Heart right ventricle (tissue), 16 donors: ENCODE measurements at regions not wholly inside any gene's neighbourhood (a gene's known extent, or its start where the extent isn't known, plus 50 kb on each side); places are given as distances from the start of the nearest gene placed in this dataset.
"Not testable (repeated sequence)": the region's sequence is repeated elsewhere in the genome, so short reads cannot be mapped to it uniquely, and the experiment has no call there.

ENCODE experiments used
- ATAC-seq, 8 donors: fragments of 200-7000 bp; cut with Tn5 transposase; one replicate each; pipeline ENCODE4 v1.9.1; 2020; ENCODE audit warnings: mild to moderate bottlenecking in 8 of 8, moderate library complexity in 8 of 8, moderate number of reproducible peaks in 1 of 8
- DNase-seq, 2 donors: peaks; one replicate each; pipeline ENCODE4 v3.0.0-alpha.2; 2020
- H3K27ac ChIP-seq, 10 donors: fragments of 200-600 bp; sonication (generic) in 2 of 10; one replicate each; pipeline versions ENCODE4 v1.5.0 to v1.8.0; 2020 to 2022; ENCODE audit warnings: mild to moderate bottlenecking in 3 of 10
- H3K27me3 ChIP-seq, 7 donors: fragments of 200-600 bp; one replicate each; pipeline ENCODE4 v1.8.0; 2021 to 2022; ENCODE audit warnings: mild to moderate bottlenecking in 2 of 7
- H3K36me3 ChIP-seq, 9 donors: fragments of 200-600 bp; sonication (generic) in 1 of 9; one replicate each; pipeline versions ENCODE4 v1.5.0 to v1.8.0; 2020 to 2022; ENCODE audit warnings: mild to moderate bottlenecking in 2 of 9
- H3K4me1 ChIP-seq, 9 donors: fragments of 200-600 bp; sonication (generic) in 1 of 9; one replicate each; pipeline versions ENCODE4 v1.5.0 to v1.8.0; 2020 to 2022; ENCODE audit warnings: mild to moderate bottlenecking in 4 of 9
- H3K4me3 ChIP-seq, 10 donors: fragments of 200-600 bp; sonication (generic) in 2 of 10; one replicate each; pipeline versions ENCODE4 v1.5.0 to v1.8.0; 2020 to 2022; ENCODE audit warnings: mild to moderate bottlenecking in 7 of 10, moderate library complexity in 2 of 10
- H3K9me3 ChIP-seq, 11 donors: fragments of 200-600 bp in 10 of 11; sonication (generic) in 2 of 11; one replicate each; pipeline versions ENCODE4 v1.5.0 to v1.8.0; 2013 to 2022; ENCODE audit warnings: mild to moderate bottlenecking in 2 of 11, control low read depth in 1 of 11, moderate library complexity in 1 of 11
- CTCF ChIP-seq, 9 donors: fragments of 200-600 bp; sonication (generic) in 2 of 9; IDR thresholded peaks; one replicate each; pipeline versions ENCODE4 v1.5.0 to v1.8.0; 2021 to 2022; ENCODE audit warnings: antibody characterized with exemption in 9 of 9, mild to moderate bottlenecking in 5 of 9, moderate library complexity in 1 of 9
- WGBS, 2 donors: extraction: QIAGEN DNeasy Blood & Tissue Kit; methylation state at CpG; one replicate each; pipeline ENCODE4 v1.1.7; 2013; ENCODE audit warnings: inconsistent platforms in 1 of 2; 5-methylcytosine and 5-hydroxymethylcytosine counted together
- intact Hi-C, 10 donors: fragments of 100-400 bp; cut with DNase I; formaldehyde crosslinking; loops; one replicate each; pipeline versions ENCODE4 v1.11.1 to v1.14.2; 2022
- donor health status: Arrhythmogenic right ventricular cardiomyopathy.
- donor health status: ischemic (EF 13 %, LVEDD 7.1; RV severe dilation, severe dysfunction).
- donor health status: healthy with polysubstance abuse.
- donor health status: DM: no; HTN: yes; CAD: no.
- donor health status: DM: no; HTN: no; CAD: no.
- donor health status: ischemic (EF 25% LVEDD 6.9; RV normal size, moderate dysfunction).
- donor health status: ischemic (EF 25% LVEDD 5.7; RV mildly dilated, moderate dysfunction).
- donor health status: healthy.
- donor health status: DM: yes; HTN: yes; CAD: no.
- donor health status: Ischemic cardiomyopathy.
- donor health status: ischemic (EF 35%, LVEDD 5.7; RV mildly dilated, moderate dysfunction).
- donor health status: nonischemic (EF 11% LVEDD 7.7; RV severe dilation, severe dysfunction).
- donor health status: DM: yes; HTN: yes; CAD: no.
- donor health status: PGD.
- donor health status: ischemic (EF 29% LVEDD 5.4; RV normal size, mild dysfunction).
- donor health status: nonischemic (EF 23%, LVEDD 6.1; RV moderate dilation, normal function).

GRCh38 chr5:107744418-107745330 lies 73.9 kb upstream of the EFNA5 start:
- no peaks in the 10 kb centered on the region for H3K36me3 ChIP-seq
- DNase-seq (no peak), ATAC-seq (no peak)
- H3K4me3 ChIP-seq: no peak overlapping the region
- no peaks in the 10 kb centered on the region for H3K27me3 ChIP-seq
- intact Hi-C loops: no loop called here
- 75 to 77% methylated on average over 5 of the region's 5 CpGs for WGBS, 2 donors
- no peak for TF ChIP-seq CTCF (IDR thresholded peaks at IDR 0.05)
- H3K4me1 ChIP-seq: no peaks in the 10 kb centered on the region
- peaks cover 0 to 11% (median 0%) of the 10 kb centered on the region in 11 donors for H3K9me3 ChIP-seq
- H3K27ac ChIP-seq: no peak overlapping the region

- intact Hi-C loops: no loop called here
- no peaks in the 10 kb centered on the region for H3K36me3 ChIP-seq
- H3K4me3 ChIP-seq: no peak overlapping the region
- H3K4me1 ChIP-seq: no peaks in the 10 kb centered on the region
- H3K27ac ChIP-seq: no peak overlapping the region
- H3K27me3 ChIP-seq: no peaks in the 10 kb centered on the region
- TF ChIP-seq CTCF (IDR thresholded peaks at IDR 0.05): no peak
- 72 to 95% methylated on average over 3 of the region's 3 CpGs for WGBS, 2 donors
- H3K9me3 ChIP-seq: peaks cover 0 to 11% (median 0%) of the 10 kb centered on the region in 11 donors
- DNase-seq (no peak), ATAC-seq (no peak)
Observed at GRCh38 chr5:107743373-107744000, 72.8 kb upstream of the EFNA5 start.

- Histone ChIP-seq H3K4me1 (no peaks in the 10 kb centered on the region), H3K9me3 (peaks cover 0 to 11% (median 0%) of the 10 kb centered on the region in 11 donors), H3K4me3 (no peak overlapping the region), H3K36me3 (no peaks in the 10 kb centered on the region), H3K27me3 (no peaks in the 10 kb centered on the region), H3K27ac (no peak overlapping the region)
- 77 to 87% methylated on average over 3 of the region's 3 CpGs for WGBS, 2 donors
- DNase-seq (no peak), ATAC-seq (no peak)
- intact Hi-C loops: no loop called here
- no peak for TF ChIP-seq CTCF (IDR thresholded peaks at IDR 0.05)
Observed at GRCh38 chr5:107739661-107740060, 68.9 kb upstream of the EFNA5 start.

- Histone ChIP-seq H3K27me3 (no peaks in the 10 kb centered on the region), H3K9me3 (peaks cover 0 to 11% (median 0%) of the 10 kb centered on the region in 11 donors), H3K36me3 (no peaks in the 10 kb centered on the region), H3K4me3 (no peak overlapping the region), H3K4me1 (no peaks in the 10 kb centered on the region), H3K27ac (no peak overlapping the region)
- intact Hi-C loops: no loop called here
- no peak for DNase-seq
- no peak for ATAC-seq
- 43 to 74% methylated on average over 1 of the region's 1 CpG for WGBS, 2 donors
- TF ChIP-seq CTCF (IDR thresholded peaks at IDR 0.05): no peak
Observed at GRCh38 chr5:107736638-107737037, 65.9 kb upstream of the EFNA5 start.

GRCh38 chr5:107736089-107736488 lies 65.4 kb upstream of the EFNA5 start:
- WGBS, 2 donors: 85 to 93% methylated on average over 2 of the region's 2 CpGs

More at GRCh38 chr5:107736089-107736488, 65.4 kb upstream of the EFNA5 start:
- H3K9me3 ChIP-seq, H3K4me1 ChIP-seq, H3K36me3 ChIP-seq, DNase-seq, H3K27me3 ChIP-seq, H3K27ac ChIP-seq, ATAC-seq, H3K4me3 ChIP-seq, intact Hi-C loops: not testable (repeated sequence)
